ENCODE measurements at regions not wholly inside any gene's neighbourhood (a gene's known extent, or its start where the extent isn't known, plus 50 kb on each side); places are given as distances from the start of the nearest gene placed in this dataset.

DNA sequence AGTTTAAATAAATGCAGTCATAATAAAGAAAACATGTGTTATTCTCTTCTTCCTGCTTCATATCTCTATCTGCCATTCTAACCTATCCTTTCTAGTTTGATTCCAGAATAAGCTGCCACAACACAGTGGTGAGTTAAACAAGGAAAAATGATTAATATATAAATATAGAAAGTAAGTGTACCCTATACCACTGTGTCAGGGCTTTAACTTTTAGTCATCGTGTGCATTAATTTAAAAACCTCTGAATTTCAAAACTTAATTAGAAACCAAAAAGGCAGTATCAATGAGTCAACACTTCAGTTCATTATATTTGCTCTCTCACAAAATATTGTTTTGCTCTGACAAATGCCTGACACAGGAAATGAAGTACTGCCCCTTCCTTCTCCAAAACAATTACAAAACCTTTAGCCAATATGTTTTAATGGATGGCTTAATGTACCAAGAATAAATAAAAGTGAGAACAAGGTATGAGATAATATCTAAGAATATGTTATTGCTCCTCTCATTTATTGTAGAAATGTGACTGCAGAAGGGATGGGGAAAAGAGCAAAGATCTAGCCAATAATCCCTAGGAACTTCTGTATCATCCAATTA is 634.8 kb downstream of the KCNT2 start:
- no peak for TF ChIP-seq CTCF (IDR thresholded peaks at IDR 0.05)
- no peak for TF ChIP-seq ZFX (IDR thresholded peaks at IDR 0.05; ENCODE audit: borderline replicate concordance)

All from 22Rv1 (cell line).